SK-N-SH treated with all-trans-retinoic acid at 6 μM for 48 hours (cell line): ENCODE measurements at regions not wholly inside any gene's neighbourhood (a gene's known extent, or its start where the extent isn't known, plus 50 kb on each side); places are given as distances from the start of the nearest gene placed in this dataset.

Source experiments
- ATAC-seq: fragments of 200-7000 bp; cut with Tn5 transposase; 3 replicates; pipeline ENCODE4 v1.9.1; 2020; ENCODE audit warnings: mild to moderate bottlenecking, moderate library complexity
- ARNTL ChIP-seq: fragments of 450-650 bp; formaldehyde crosslinking; IDR thresholded peaks from 2 replicates; pipeline ENCODE4 v1.5.0; 2020; ENCODE audit warnings: low read depth, mild to moderate bottlenecking, moderate library complexity, borderline replicate concordance
- BACH2 ChIP-seq: fragments of 250-450 bp; sonication (Bioruptor Pico); IDR thresholded peaks from 2 replicates; pipeline ENCODE4 v1.9.0; 2021; ENCODE audit warnings: mild to moderate bottlenecking, borderline replicate concordance
- CSDC2 ChIP-seq: fragments of 250-450 bp; sonication (Bioruptor Pico); IDR thresholded peaks from 2 replicates; pipeline ENCODE4 v1.5.0; 2020; ENCODE audit warnings: mild to moderate bottlenecking, moderate library complexity
- ESRRG ChIP-seq: fragments of 250-450 bp; sonication (Bioruptor Pico); IDR thresholded peaks from 2 replicates; pipeline ENCODE4 v1.6.1; 2021; ENCODE audit warnings: mild to moderate bottlenecking
- GLIS3 ChIP-seq: fragments of 250-450 bp; sonication (Bioruptor Pico); IDR thresholded peaks from 2 replicates; pipeline ENCODE4 v1.5.0; 2020; ENCODE audit warnings: mild to moderate bottlenecking, moderate library complexity
- ISL1 ChIP-seq: fragments of 250-450 bp; sonication (Bioruptor Pico); IDR thresholded peaks from 2 replicates; pipeline ENCODE4 v2.1.2; 2022; ENCODE audit warnings: mild to moderate bottlenecking, moderate library complexity
- OSR1 ChIP-seq: fragments of 250-450 bp; sonication (Bioruptor Pico); IDR thresholded peaks from 2 replicates; pipeline ENCODE4 v1.8.0; 2022; ENCODE audit warnings: moderate library complexity, mild to moderate bottlenecking, inconsistent platforms
- PPARA ChIP-seq: fragments of 250-450 bp; sonication (Bioruptor Pico); IDR thresholded peaks from 2 replicates; pipeline ENCODE4 v1.5.0; 2020; ENCODE audit warnings: mild to moderate bottlenecking, borderline replicate concordance
- SNAI2 ChIP-seq: fragments of 250-450 bp; sonication (Bioruptor Pico); IDR thresholded peaks from 2 replicates; pipeline ENCODE4 v1.5.0; 2020; ENCODE audit warnings: mild to moderate bottlenecking, moderate library complexity
- TCF4 ChIP-seq: fragments of 250-450 bp; sonication (Bioruptor Pico); IDR thresholded peaks from 2 replicates; pipeline ENCODE4 v1.8.0; 2021; ENCODE audit warnings: mild to moderate bottlenecking, moderate library complexity, borderline replicate concordance
- TOX ChIP-seq: fragments of 250-450 bp; sonication (Bioruptor Pico); IDR thresholded peaks from 2 replicates; pipeline ENCODE4 v1.8.0; 2021; ENCODE audit warnings: mild to moderate bottlenecking, moderate library complexity, borderline replicate concordance
- ZC3H10 ChIP-seq: fragments of 250-450 bp; sonication (Bioruptor Pico); IDR thresholded peaks from 2 replicates; pipeline ENCODE4 v1.5.1; 2021; ENCODE audit warnings: mild to moderate bottlenecking, moderate library complexity
- ZFP30 ChIP-seq: fragments of 450-650 bp; formaldehyde crosslinking; IDR thresholded peaks from 2 replicates; pipeline ENCODE4 v1.5.0; 2022; ENCODE audit warnings: mild to moderate bottlenecking, moderate library complexity
- ZNF565 ChIP-seq: fragments of 450-650 bp; formaldehyde crosslinking; conservative IDR thresholded peaks from 2 replicates; pipeline ENCODE4 v1.5.0; 2020; ENCODE audit warnings: low read depth, mild to moderate bottlenecking, moderate library complexity
- ZNF70 ChIP-seq: fragments of 450-650 bp; formaldehyde crosslinking; IDR thresholded peaks from 2 replicates; pipeline ENCODE4 v1.5.0; 2020; ENCODE audit warnings: mild to moderate bottlenecking, moderate library complexity
- ZNF8 ChIP-seq: fragments of 450-650 bp; formaldehyde crosslinking; IDR thresholded peaks from 2 replicates; pipeline ENCODE4 v1.5.0; 2020; ENCODE audit warnings: mild to moderate bottlenecking, moderate library complexity
- TF ChIP-seq, protein P1 (sequence below): fragments of 250-450 bp; sonication (Bioruptor Pico); IDR thresholded peaks from 2 replicates; pipeline ENCODE4 v1.8.0; 2021; ENCODE audit warnings: low read depth, mild to moderate bottlenecking, moderate library complexity, borderline replicate concordance
- TF ChIP-seq, protein P2 (sequence below): fragments of 250-450 bp; sonication (Bioruptor Pico); IDR thresholded peaks from 2 replicates; pipeline ENCODE4 v1.8.0; 2020; ENCODE audit warnings: mild to moderate bottlenecking, moderate library complexity, borderline replicate concordance
- TF ChIP-seq, protein P3 (sequence below): fragments of 250-450 bp; sonication (Bioruptor Pico); IDR thresholded peaks from 2 replicates; pipeline ENCODE4 v1.5.0; 2020; ENCODE audit warnings: mild to moderate bottlenecking, moderate library complexity
- TF ChIP-seq, protein P4 (sequence below): fragments of 250-450 bp; sonication (Bioruptor Pico); IDR thresholded peaks from 2 replicates; pipeline ENCODE4 v1.5.1; 2021; ENCODE audit warnings: mild to moderate bottlenecking, moderate library complexity
- TF ChIP-seq, protein P5 (sequence below): fragments of 250-450 bp; sonication (Bioruptor Pico); IDR thresholded peaks from 2 replicates; pipeline ENCODE4 v1.5.1; 2020; ENCODE audit warnings: low read depth, mild to moderate bottlenecking, moderate library complexity

DNA sequence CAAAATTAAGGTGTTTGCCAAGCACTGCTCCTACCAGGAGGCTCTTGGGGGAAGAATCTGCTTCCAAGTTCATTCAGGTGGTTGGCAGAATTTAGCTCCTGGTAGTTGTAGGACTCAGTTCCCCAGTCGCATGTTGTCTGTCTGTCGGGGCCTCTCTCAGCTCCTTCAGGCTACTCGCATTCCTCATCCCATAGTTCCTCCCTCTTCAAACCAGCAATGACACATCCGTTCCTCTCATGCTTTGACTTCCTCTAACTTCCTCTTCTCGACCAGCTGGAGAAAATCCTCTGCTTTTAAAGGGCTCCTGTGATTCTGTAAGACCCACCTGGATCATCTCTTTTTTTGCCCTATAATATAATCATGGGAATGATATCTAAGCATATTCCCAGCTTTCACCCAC is 108.1 kb downstream of the PMP22 start:
- ATAC-seq, result no peak
- TF ChIP-seq ARNTL (CRISPR knock-in tag), result no peak
- TF ChIP-seq, protein P1, sequence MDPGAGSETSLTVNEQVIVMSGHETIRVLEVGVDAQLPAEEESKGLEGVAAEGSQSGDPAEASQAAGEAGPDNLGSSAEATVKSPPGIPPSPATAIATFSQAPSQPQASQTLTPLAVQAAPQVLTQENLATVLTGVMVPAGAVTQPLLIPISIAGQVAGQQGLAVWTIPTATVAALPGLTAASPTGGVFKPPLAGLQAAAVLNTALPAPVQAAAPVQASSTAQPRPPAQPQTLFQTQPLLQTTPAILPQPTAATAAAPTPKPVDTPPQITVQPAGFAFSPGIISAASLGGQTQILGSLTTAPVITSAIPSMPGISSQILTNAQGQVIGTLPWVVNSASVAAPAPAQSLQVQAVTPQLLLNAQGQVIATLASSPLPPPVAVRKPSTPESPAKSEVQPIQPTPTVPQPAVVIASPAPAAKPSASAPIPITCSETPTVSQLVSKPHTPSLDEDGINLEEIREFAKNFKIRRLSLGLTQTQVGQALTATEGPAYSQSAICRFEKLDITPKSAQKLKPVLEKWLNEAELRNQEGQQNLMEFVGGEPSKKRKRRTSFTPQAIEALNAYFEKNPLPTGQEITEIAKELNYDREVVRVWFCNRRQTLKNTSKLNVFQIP (CRISPR knock-in tag), result no peak
- no peak for TF ChIP-seq CSDC2 (CRISPR knock-in tag)
- no peak for TF ChIP-seq TCF4 (CRISPR knock-in tag)
- no peak for TF ChIP-seq ZFP30 (CRISPR knock-in tag)
- TF ChIP-seq, protein P2, sequence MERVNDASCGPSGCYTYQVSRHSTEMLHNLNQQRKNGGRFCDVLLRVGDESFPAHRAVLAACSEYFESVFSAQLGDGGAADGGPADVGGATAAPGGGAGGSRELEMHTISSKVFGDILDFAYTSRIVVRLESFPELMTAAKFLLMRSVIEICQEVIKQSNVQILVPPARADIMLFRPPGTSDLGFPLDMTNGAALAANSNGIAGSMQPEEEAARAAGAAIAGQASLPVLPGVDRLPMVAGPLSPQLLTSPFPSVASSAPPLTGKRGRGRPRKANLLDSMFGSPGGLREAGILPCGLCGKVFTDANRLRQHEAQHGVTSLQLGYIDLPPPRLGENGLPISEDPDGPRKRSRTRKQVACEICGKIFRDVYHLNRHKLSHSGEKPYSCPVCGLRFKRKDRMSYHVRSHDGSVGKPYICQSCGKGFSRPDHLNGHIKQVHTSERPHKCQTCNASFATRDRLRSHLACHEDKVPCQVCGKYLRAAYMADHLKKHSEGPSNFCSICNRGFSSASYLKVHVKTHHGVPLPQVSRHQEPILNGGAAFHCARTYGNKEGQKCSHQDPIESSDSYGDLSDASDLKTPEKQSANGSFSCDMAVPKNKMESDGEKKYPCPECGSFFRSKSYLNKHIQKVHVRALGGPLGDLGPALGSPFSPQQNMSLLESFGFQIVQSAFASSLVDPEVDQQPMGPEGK (CRISPR knock-in tag), result no peak
- no peak for TF ChIP-seq GLIS3 (CRISPR knock-in tag)
- TF ChIP-seq ZNF8 (CRISPR knock-in tag), result no peak
- TF ChIP-seq, protein P3, sequence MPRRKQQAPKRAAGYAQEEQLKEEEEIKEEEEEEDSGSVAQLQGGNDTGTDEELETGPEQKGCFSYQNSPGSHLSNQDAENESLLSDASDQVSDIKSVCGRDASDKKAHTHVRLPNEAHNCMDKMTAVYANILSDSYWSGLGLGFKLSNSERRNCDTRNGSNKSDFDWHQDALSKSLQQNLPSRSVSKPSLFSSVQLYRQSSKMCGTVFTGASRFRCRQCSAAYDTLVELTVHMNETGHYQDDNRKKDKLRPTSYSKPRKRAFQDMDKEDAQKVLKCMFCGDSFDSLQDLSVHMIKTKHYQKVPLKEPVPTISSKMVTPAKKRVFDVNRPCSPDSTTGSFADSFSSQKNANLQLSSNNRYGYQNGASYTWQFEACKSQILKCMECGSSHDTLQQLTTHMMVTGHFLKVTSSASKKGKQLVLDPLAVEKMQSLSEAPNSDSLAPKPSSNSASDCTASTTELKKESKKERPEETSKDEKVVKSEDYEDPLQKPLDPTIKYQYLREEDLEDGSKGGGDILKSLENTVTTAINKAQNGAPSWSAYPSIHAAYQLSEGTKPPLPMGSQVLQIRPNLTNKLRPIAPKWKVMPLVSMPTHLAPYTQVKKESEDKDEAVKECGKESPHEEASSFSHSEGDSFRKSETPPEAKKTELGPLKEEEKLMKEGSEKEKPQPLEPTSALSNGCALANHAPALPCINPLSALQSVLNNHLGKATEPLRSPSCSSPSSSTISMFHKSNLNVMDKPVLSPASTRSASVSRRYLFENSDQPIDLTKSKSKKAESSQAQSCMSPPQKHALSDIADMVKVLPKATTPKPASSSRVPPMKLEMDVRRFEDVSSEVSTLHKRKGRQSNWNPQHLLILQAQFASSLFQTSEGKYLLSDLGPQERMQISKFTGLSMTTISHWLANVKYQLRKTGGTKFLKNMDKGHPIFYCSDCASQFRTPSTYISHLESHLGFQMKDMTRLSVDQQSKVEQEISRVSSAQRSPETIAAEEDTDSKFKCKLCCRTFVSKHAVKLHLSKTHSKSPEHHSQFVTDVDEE (CRISPR knock-in tag), result no peak
- TF ChIP-seq, protein P4, sequence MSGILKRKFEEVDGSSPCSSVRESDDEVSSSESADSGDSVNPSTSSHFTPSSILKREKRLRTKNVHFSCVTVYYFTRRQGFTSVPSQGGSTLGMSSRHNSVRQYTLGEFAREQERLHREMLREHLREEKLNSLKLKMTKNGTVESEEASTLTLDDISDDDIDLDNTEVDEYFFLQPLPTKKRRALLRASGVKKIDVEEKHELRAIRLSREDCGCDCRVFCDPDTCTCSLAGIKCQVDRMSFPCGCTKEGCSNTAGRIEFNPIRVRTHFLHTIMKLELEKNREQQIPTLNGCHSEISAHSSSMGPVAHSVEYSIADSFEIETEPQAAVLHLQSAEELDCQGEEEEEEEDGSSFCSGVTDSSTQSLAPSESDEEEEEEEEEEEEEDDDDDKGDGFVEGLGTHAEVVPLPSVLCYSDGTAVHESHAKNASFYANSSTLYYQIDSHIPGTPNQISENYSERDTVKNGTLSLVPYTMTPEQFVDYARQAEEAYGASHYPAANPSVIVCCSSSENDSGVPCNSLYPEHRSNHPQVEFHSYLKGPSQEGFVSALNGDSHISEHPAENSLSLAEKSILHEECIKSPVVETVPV (CRISPR knock-in tag), result no peak
- no peak for TF ChIP-seq ZNF70 (CRISPR knock-in tag)
- no peak for TF ChIP-seq SNAI2
- no peak for TF ChIP-seq BACH2
- no peak for TF ChIP-seq TOX (CRISPR knock-in tag)
- no peak for TF ChIP-seq ESRRG

DNA sequence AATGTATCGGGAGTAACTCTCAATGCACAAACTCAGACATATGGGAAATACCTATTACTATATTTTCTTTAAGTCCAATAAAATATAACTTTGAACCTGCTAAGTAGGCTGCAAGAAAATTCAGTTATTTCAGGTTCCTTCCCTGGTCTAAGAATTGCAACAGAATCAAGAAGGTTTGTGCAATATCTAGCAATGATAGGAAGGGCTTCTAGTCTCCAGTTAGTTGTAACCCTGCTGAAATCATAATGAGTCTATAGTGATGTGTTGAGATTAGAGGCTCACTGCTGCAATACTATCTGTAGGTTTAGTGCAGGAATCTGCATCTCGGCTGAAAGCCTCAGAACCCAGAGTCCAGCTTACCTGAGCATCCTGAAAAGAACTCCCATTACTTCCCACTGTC is 110.5 kb downstream of the PMP22 start:
- ATAC-seq, result no peak
- TF ChIP-seq BACH2 (no peak), ZNF70 (CRISPR knock-in tag) (no peak), PPARA (CRISPR knock-in tag) (no peak), ZNF565 (CRISPR knock-in tag) (no peak), TCF4 (CRISPR knock-in tag) (no peak), ZC3H10 (CRISPR knock-in tag) (no peak), TOX (CRISPR knock-in tag) (no peak), OSR1 (CRISPR knock-in tag) (no peak), ISL1 (CRISPR knock-in tag) (no peak)
- TF ChIP-seq, protein P1 (CRISPR knock-in tag), result no peak
- TF ChIP-seq, protein P5, sequence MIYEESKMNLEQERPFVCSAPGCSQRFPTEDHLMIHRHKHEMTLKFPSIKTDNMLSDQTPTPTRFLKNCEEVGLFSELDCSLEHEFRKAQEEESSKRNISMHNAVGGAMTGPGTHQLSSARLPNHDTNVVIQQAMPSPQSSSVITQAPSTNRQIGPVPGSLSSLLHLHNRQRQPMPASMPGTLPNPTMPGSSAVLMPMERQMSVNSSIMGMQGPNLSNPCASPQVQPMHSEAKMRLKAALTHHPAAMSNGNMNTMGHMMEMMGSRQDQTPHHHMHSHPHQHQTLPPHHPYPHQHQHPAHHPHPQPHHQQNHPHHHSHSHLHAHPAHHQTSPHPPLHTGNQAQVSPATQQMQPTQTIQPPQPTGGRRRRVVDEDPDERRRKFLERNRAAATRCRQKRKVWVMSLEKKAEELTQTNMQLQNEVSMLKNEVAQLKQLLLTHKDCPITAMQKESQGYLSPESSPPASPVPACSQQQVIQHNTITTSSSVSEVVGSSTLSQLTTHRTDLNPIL, result no peak
